DMS153 treated with DMSO at 0.1 percent for 48 hours (cell line): ENCODE measurements at regions not wholly inside any gene's neighbourhood (a gene's known extent, or its start where the extent isn't known, plus 50 kb on each side); places are given as distances from the start of the nearest gene placed in this dataset.
A peak's percentile ranks its signal among the peaks of the same experiment; 100 is the strongest.

ENCODE experiments used
- DNase-seq: peaks from one replicate; lab custom pipeline; 2025; ENCODE audit not compliant: unreplicated experiment; lab: John Stamatoyannopoulos, UW

DNA sequence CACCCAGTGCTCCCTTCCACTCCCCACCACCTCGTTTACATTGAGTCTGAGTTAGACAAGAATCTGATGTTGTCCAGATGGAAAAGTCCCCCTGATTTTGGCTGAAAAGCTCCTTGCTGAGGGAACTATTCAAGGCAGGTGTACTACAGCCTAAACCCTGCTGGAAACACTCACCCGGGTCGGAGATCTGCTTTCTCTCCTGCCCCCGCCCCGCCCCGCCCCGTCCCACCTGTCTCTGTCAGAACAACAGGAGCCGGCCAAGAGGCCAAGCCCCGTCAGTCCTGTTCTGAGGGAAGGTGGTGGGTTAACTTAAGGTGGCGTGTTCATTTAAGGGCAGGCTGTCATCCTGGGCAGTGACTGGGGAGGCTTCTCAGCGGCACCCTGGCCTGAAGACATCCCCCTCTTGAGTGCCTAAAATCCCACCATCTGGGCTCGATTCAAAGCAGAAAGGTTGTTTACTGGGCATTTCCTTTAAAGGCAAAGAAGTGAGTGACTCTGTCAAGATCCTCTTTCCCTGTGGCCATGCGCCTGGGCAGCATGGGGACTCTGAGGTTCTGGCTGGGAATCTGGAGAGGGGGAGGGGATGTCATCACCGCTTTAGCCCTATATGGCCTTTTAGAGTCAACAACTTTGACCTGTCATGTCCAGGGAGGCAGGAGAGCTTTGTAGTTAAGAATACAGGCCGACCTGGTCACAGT lies 71.1 kb upstream of the NEURL1B start:
- no peak for DNase-seq

DNA sequence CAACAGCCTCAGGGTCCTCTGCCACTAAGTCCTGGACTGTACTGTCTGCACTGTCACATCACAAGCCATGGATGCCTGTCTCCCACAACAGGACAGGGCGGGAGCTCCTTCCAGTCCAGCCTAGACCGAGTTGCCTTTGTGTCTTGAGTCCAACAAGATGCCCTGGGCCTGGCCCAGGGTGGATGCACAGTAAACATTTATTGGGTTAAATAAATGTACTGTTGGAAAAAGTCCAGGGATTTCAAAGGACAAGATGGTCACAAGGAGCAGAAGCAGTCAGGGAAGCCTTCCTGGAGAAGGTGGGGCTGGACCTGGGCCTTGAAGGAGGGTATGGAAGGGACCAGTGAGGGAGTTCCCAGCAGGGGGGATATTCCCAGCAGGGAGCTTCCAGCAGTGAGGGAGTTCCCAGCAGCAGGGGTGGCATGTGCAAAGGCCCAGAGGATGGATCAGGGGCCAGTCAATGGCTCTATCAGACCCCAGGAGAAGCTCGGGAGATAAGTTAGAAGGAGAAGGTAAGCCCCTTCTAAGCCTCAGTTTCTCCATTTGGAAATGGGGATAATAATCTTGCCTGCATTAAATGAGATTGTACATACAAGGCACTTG lies 72.7 kb upstream of the NEURL1B start:
- no peak for DNase-seq

DNA sequence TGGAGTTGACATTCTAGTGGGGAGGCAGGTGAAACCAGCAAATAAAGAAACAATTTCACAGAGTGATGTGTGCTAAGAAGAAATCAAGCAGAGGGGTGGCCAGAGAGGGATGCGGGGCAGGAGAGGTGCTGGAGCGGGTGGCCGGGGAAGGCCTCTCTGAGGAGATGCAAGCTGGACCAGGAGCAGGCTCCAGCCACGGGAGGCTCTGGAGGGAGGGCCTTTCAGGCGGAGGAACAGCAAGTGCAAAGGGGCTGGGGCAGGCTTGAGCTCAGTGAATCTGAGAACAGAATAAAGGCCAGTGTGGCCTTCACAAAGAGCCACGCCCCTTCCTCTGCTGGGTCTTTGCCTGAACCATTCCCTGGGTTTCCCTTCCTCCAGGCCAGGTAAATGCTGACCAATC lies 73.2 kb upstream of the NEURL1B start:
- DNase-seq, result no peak

DNA sequence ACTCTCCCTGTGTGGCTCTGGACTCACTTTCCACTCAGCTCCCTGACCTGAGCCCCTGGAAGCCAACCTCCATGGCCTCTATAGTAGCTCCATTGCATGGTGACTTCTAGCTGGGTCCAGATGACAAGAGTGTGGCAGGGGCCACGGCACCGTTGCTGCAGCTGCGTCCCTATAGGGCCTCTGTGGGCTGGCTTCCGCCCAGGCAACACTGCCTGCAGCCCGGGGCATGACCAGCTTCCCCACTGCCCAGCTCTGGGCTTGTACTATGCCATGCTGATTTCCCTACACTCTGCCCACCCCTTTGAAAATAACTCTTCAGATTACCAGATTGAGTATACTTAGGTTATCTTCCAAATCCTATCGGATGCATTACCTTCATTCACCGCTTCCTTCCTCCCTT lies 73.8 kb upstream of the NEURL1B start:
- DNase-seq, result no peak

DNA sequence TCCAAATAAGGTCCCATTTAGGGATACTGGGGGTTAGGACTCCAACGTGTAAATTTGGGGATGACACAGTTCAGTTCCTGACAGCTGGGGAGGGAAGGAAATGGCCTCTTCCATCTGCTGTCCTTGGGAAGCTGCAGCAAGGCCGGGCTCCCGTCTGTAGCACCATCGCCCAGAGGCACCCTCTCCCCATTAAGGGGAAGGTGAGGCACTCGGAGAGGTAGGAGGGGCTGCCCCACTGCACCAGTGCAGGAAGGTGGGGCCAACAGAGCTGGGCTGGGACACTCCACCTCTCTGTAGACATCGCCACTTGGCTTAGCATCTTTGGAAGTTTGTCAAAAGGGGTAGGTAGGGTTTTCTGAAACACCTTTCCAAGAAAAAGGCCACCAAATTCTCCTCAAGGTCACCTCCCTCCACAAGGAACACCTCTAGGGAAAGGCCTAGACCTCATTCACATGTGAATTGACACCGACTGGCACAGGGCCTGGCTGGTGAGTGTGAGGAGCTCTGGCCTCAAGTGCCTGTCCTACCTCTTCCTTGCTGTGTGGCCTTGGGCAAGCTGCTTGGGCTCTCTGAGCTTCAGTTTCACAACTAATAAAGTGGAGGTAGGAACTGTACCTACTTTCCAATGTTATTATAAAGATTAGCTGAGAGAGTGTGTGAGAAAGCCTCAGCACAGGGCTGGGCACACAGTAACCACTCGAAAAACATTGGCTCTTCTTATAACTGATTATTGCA lies 75.0 kb upstream of the NEURL1B start:
- no peak for DNase-seq

DNA sequence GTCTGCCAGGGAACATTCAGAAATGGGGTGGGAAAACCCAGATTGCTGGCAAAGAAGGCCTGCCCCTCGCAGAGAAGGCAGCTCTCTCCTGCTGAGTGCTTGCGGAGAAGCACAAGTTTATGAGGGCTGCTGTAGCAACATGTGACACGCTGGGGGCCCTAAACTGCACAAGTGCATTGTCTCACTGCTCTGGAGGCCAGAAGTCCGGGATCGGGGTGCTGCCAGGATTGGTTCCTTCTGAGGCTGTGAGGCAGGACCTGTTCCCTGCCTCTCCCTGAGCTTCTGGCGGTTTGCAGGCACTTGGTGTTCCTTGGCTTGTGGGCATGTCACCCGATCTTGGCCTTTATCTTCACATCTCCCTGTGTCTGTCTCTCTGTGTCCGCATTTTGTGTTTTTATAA lies 75.6 kb upstream of the NEURL1B start:
- no peak for DNase-seq

DNA sequence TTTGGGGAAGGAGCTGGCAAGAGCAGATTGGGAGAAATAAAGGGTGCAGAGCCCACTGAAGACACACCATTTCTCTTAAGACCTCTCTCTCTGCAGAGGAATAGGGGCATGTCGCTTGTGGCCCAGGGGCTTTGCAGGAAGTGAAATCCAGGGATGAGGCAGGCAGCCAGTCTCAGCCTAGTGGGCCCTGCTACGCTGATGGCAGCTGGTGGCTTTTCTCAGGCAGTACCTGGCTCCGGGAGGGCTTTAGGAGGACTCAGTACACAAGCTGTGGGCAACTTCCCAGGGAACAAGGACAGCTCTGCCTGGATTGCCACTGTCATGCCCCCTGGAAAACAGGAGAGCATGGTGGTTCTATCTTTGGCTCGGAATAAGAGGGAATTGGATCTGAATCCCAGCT lies 76.2 kb upstream of the NEURL1B start:
- DNase-seq, result no peak

DNA sequence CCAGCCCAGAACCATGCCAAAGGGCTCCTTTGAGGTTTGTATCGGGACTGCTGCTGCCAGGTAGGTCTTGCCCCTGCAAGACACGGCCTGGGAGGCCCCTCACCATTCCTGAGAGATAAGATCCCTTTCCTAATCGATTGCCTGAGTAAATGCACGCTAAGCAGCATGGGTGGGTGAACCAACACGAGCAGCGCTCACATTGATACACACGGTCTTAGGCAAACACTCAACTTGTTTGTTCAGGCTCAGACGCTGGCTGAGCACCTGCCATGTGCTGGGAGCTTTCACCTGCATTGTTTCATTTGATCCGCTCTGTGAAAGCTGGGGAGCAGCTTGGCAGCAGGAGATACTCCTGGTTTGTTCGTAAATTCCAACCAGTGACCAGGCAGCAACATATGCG lies 76.9 kb upstream of the NEURL1B start:
- peak; percentile 76 for DNase-seq

DNA sequence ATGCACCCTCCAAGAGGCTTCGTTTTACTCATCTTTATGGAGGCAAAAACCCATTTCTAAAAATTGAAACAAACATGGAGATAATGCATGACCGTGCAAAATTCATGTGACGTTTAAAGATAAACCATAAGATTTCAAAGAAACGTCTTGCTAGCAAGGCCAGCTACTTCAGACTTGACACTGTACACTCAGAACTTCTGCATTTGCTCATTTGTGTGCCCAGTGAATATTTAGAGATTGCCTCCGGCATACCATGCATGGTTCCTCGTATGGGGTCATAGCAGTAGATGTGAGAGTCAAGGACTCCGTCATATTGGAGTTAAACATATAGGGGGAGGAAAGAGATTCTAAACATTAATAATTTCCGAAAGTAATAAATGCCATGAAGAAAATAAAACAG lies 78.6 kb upstream of the NEURL1B start:
- no peak for DNase-seq

DNA sequence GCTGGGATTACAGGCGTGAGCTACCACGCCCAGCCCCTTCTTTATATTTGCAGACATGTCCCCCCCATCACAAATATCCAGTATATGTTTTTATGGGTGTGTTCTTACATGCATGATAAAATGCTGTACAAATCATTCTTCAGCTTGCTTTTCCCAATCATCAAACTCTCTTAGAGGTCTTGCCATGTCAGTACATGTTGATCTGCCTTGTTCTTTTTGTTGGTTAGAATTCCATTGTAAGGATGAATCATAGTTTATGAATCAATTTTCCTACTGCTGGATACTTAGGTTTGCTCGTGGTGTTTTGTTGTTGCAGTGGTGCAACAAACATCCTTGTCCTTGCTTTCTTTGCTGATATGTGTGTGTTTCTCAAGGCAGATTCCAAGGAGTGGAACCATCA lies 79.9 kb upstream of the NEURL1B start:
- DNase-seq, result no peak

DNA sequence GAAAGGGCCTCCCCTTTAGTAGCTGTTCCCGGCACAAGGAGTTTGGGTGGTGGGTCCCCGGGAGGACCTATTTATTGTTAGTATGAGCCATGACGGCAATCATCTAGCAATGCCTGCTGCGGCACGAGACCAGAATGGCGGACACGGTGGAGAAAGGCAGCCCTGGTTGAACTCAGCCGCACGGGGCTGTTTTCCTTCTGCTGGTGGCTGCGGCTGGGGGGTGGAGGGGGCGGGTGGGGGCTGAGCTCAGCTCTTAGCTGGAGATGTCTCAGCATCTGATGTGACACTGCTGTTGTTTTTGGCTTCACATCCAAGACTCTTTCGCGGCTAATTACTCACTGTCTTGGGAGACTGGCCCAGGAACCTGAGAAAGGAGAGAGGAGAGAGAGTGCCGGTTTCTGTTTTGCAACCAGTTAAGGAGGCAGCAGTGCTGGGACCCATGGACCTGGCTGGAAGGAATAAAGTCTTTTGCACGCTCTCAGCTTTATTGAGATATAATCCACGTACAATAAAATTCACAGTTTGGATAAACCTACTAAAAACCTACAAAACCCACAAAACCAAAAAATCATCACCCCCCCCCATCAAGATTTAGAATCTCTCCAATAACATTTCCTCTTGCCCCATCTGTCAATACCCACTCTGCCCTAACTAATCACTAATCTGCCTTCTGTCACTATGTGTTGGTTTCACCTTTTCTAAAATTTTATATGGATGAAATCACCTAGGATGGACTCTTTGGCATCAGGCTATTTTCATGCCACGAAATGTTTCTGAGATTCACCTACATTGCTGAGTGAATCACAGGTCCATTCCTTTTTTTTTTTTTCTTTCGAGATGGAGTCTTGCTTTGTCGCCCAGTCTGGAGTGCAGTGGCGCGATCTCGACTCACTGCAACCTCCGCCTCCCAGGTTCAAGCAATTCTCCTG lies 81.8 kb upstream of the NEURL1B start:
- DNase-seq, result no peak

DNA sequence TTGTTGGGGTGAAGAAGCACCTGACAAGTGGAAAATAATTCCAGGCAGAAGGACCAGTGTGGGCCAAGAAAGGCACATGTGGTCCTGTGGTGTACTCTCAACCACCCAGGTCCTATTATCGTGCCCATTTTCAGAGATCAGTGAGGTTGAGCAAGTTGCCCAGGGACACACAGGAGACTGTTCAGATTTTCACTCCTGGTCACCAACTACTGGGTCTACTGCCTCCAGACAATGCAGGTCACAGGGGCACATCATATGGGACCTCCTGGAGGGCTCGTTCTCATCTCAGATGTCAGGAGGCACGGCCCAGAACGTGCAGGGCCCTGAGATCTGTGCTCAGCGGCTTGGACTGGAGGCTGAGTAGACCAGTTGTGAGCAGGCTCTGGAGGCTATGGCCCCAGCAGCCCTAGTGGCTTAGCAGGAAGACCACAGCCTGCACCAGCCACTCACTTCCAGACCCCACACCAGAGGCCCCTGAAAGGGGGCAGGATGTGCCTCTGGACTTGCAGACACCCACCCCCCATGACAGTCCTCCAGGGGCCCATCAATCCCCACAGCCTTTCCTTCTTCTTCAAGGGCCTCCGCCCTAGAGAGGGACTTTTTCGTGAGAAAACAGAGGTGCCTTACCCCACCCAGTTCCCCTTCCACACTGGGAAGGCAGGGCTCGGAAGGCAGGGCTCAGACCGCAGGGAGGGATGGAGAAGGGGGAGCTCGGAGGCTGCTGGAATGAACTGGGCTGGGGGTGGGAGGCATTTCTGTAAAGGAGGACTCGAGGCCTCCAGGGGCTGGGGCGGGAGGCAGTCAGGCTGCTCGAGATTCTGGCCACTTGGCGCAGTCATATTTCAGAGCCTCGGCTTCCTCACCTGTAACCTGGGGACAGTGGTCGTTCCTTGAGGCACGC lies 82.7 kb upstream of the NEURL1B start:
- DNase-seq, result no peak

DNA sequence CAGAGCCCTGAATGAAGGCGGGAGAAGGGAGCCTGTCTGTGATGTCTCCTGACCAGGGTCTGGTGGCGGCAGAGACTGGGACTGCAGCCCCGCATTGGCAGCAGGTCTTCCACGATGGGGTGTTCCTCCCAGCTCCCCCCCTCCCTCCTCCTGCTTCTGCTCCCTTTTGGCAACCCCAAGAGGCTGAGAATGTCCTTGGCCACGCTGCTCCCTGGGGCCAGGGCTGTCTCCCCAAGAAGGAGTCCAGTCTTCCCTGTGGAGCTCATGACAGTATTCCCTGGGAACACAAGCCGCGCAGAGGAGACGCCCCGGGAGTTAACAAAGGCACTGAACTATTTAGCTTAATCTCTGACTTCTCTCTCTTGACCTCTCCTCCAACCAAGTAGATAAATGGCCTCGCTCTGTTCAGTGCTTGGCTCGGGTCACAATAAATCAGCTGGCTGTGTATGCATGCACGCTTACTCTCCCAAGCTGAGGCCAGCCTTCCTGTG lies 84.0 kb upstream of the NEURL1B start:
- DNase-seq, result no peak

DNA sequence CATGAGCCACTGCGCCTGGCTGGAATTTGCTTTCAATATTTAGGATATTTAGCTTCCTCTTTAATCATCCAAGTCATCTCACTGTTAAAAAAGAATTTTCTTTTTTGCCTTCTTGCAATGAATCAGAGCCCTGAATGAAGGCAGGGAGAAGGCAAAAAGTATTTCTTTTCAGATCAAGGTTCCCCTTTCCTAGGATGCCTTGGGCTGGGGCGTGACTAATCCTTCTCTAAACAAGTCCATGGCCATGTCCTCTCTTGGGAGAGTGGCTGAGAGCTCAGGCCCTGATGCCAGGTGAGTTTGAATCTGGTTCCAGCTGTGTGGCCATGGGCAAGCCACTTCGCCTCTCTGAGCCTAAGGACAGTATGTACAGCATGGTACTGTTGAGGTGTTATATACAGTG lies 84.8 kb upstream of the NEURL1B start:
- DNase-seq, result no peak

DNA sequence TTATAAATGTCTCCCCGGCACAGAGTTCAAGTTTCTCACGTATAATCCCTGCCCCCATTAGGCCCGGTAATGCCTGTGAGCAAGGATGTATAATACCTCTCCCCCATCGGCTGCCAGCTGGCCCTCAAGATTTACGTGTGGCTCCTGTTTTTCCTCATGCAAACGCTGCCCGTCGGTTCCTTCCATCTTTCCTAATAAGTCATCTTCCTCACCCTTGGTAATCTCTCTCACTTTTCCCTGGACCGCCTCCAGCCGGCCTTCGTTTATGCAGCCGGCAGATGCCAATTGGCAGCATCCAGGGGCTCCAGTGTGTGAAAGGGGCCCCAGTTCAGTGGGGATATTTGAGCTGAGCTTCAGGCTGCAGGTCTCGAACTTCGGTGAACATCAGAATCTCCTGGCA lies 86.5 kb upstream of the NEURL1B start:
- no peak for DNase-seq

DNA sequence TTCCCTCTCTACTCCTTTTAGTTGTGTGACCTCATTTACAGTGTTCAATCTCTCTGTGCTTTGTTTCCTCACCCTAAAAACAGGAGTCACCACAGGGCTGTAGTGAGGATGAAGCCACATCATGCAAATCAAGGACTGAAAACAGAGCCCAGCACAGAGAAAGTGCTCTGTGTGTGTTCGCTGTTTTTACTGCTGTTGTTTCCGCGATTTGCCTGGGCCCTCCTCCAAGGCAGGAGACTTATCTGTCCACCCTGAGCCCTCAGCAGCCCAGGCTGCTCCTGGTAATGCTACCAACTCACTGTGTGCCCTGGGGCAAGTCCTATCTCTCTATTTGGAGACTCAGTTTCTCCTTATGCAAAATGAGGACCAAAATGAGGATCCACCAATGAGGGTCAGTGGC lies 87.2 kb upstream of the NEURL1B start:
- no peak for DNase-seq

DNA sequence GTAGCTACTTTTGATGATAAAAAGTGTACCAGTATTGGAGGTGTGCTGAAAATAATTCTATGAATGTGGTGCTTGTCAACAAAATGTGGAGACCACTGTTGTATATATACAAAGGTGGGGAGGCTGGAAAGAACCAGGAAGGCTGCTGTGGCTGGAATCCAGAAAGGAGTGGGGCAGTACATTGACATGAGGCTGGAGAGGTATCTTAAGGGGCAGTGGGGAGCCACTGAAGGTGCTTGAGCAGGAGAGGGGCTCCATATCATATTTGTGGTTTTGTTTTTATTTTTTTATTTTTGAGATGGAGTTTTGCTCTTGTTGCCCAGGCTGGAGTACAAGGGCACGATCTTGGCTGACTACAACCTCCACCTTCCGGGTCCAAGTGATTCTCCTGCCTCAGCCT lies 87.9 kb upstream of the NEURL1B start:
- DNase-seq, result no peak

DNA sequence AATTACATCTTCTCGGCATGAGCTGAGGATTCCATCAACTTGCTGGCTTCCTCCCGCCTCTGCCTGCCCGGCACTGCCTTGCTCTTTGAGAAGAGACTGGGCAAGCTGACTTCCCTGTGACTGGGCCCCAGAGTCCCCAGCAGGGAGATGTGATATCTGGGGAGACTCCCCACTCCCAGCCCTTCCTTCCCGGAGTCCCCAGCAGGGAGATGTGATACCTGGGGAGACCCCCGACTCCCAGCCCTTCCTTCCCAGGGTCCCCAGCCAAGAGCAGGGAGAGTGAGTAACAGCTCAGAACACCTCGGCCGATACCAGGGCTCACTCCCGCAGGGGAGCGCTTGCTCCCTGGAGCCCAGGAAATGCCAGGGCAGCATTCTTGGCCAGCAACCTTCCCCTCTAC lies 90.1 kb upstream of the NEURL1B start:
- DNase-seq, result no peak

DNA sequence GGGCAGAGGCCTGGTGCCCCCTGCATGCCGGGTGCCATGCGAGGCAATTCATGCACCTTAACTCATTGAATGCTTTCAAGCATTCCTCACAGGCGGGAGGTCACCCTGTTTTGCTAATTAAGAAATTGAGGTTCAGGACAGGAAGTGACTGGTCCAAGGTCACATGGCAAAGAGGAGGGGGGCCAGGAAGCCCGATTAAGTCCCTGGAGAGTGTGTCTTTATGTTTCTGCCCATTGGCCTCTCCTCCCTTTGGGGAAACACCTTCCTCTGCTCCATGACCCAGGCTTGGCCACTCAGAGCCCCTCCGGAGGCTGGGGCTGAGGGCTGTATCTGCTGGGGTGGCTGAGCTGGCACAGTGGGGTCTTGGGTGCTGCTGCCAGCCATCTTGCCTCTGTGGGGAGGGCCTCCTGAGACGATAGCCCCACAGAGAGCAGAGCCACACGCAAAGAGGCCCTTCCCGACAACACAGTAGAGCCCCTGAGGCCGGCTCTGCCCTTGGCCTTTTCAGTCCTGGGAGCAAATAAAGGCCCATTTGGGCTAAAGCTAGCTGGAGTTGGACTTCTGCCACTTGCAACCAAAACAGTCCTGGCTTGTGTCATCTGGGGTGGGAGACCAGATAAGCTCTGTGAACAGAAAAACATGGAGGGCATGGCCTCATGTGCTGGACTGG lies 90.8 kb upstream of the NEURL1B start:
- no peak for DNase-seq

DNA sequence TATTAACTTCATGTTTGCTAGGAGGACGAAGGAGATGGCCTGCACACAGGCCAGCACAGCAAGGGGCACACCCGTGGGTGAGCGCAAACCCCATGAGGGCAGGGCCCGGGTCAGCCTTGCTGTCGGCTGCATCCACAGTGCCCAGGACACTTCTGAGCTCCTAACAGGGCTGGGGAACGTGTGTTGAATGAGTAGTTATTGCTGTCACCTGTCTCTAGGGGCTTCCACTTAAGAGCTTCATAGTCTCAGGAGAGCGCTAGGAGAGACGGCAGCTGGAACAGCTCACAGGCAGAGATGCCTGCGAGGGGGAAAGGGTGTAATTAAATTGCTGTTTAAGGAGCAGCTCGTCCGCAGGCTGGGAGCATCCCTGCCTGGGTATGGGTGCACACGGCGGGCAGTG lies 91.4 kb upstream of the NEURL1B start:
- DNase-seq, result no peak
